Right forelimb (tissue), 1 donor: ENCODE measurements at regions not wholly inside any gene's neighbourhood (a gene's known extent, or its start where the extent isn't known, plus 50 kb on each side); places are given as distances from the start of the nearest gene placed in this dataset.

ENCODE experiments used
- DNase-seq: peaks from one replicate; pipeline ENCODE4 v3.0.0-alpha.2; 2018

DNA sequence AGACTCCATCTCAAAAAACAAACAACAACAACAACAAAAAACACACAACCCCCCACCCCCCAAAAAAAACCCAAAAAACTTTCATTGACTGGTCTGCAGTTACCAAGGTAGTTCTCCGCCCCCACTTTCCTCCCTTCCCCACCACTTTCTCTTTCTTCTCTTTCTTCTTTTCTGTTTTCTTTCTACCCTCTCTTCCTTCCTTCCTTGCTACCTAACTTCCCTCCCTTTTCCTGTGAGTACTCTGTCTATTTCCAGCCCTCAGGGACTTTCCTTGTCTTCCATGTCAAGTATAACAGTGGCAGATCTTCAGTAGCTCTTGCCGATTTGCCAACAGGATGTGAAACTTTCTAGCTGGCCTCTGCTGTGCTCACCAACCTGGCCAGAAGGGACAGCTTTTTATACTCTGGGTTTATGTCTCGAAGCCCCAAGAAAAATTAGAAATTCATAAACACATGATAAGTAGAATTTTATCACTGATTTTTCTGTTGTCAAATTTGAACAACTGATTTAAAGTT lies 399.5 kb downstream of the QKI start:
- DNase-seq, result no peak

DNA sequence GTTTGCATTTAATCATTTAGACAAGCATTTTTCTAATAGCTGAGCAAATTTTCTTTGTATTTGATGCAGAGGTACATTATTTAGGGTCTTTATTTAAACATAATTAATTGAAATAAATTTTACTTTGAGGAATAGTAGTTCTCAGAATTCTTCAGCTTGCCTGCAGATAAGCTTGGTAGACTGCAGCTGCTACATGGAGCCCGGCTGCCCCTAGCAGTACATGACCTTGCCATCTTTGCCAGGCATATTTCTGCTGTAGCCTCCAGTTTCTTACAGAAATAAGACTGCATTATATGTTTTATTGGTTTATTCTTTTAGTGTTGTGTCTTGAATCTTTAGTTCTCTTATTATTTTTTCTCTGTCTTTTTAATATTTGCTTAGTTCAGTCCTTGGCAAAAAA lies 396.8 kb downstream of the QKI start:
- DNase-seq, result no peak

- DNase-seq, result no peak
These were observed 394.8 kb downstream of the QKI start for GRCh38 chr6:163809364-163809763.

DNA sequence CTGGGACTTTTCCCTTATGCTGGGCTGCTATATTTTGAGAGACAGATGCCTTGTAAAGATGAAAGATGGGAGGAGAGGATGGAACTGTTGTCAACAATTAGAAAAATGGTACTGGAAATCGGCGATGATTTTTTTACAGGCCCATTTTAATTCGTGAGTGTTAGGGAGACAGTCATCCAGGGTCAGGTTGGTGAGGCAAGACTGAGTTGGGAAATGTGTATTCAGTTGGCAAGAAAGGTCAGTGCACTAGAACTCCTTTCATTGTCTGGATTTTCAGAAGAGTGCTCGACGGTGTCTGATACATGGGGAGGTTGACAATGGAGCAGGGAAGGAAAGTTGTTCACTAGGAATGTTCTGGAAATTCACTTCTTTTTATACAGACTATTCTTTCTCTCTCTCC lies 394.4 kb downstream of the QKI start:
- no peak for DNase-seq

GRCh38 chr6:163808231-163808630 lies 393.7 kb downstream of the QKI start:
- no peak for DNase-seq

DNA sequence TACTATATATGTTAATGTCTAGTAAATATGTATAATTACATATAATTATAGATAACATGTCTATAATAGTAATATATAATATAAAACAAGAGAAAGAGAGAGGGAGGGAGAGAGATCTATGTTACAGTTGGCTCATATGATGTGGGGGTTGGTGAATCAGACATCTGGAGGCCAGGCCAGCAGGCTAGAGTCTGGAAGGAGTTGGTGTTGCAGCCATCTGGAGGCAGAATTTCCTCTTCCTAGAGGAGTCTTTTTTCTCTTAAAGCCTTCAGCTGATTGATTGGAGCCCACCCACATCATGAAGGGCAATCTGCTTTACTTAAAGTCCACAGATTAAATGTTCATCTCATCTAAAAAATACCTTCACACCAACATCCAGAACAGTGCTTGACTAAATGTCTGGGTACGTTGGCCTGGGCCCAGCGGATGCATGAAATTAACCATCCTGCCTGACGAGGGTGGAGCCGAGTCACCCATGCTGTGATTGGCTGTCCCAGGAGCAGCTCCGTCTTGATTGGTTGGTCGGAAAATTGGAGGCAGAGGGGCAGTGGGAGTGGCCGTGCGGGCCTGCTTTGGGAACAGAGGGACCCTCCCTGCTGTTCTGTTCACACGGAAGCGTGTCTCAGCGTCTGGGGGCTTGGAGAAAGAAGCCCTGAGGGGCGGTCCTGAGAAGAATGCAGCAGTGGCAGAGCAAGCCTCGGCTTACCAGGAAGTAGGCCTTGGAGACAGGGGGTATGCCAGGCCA lies 392.4 kb downstream of the QKI start:
- no peak for DNase-seq

- no peak for DNase-seq
These were observed 390.5 kb downstream of the QKI start for GRCh38 chr6:163804991-163805390.

DNA sequence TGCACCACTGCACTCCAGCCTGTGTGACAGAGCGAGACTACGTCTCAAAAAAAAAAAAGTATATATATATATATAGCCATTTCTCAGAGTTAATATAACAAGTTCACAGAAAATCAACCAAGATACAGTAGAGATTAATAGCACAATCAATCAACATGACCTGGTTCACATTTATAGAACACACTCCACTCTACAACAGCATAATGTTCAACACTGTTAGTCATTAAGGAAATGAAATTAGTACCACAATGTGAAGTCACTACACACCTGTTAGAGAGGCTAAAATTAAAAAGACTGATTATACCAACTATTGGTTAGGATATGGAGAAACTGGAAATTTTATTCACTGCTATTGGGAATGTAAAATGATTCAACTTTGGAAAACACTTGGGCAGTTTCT lies 387.7 kb downstream of the QKI start:
- DNase-seq, result no peak

DNA sequence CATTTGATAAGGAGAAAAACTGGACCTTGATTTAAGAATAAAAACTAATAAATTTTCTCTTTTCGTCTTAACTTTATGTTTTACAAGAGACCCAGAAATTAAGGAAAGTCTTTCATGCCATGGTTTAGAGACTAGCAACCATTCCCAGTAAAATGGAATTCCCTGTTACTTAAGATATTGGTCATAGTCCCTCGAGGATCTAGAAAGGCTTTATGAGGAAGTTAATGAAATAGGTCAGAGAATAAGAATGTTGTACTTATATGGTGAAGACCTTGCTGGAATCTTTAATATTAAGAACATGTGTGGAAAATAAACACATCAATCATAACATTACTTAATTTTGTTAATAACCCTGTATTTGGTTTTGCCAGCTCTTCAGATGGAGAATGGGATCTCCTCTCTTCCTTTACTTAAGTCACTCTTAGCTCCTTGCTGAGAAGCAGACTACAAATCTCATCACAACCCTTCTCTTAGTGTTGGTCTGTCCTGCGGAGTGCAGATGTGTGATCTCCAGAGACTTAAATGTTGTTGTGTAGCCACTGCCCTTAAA lies 382.9 kb downstream of the QKI start:
- DNase-seq, result no peak

GRCh38 chr6:163793011-163793983 lies 378.8 kb downstream of the QKI start:
- no peak for DNase-seq

GRCh38 chr6:163790266-163790840 lies 375.8 kb downstream of the QKI start:
- DNase-seq, result no peak

DNA sequence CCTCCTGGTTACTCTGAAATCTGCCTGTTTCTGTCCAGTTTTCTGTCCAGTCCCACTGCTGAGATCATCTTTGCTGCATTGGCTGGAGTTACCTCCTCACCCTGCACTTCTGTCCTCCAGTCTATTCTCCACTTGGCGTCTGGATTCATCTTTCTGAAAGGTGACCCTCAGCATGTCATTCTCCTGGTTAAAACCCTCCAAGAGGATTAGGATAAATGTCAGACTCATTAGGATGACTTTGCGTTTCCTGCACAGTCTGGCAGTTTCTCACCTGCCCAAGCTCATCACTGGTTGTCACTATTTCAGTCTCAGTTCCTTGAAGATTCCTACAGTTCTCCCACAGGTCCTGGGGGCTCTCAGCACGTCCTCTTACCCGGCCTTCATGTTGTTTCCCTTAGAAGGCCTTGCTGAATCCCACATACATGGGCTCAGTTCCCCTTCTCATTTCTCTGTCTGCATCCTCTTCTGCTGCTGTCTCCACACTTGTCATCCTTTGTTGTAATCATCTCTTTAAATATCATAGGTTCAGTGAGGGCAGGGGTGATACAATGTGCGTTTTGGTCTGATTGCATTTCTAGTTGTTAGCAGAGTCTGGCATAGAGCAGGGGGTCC lies 374.8 kb downstream of the QKI start:
- DNase-seq, result no peak

DNA sequence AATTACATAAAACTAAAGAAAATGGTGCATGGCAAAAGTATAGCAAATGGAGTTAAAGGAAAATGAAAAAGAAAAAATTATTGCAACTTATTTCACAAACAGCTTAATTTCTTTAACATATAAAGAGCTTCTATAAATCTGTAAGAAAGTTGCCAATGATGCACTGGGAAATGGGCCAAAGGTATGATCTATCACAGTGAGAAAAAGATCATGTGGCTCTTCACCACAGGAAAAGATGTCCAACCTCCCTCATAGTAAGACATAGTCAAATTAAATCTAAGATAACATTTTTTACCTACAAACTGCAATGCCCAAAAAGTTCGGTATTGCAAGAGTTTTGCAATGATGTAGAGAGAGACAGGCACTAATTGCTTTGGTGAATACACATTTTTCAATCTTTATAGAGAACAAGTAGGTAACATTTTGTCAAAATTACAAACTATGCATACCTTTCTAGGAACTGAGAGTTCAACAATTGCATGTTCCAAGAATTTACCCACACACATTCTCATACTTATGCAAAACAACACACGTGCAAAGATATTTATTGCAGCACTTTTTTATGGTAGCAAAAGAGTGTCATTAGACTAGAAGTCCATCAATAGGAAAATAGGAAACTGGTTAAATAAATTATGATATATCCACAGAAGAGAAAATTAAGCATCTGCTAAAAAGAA lies 372.6 kb downstream of the QKI start:
- DNase-seq, result no peak

- DNase-seq, result no peak
These were observed 368.0 kb downstream of the QKI start for GRCh38 chr6:163782436-163783003.

GRCh38 chr6:163780994-163781393 lies 366.5 kb downstream of the QKI start:
- peak; percentile 88 for DNase-seq

- DNase-seq, result no peak
These were observed 365.3 kb downstream of the QKI start for GRCh38 chr6:163779727-163780284.

- DNase-seq, result no peak
These were observed 363.2 kb downstream of the QKI start for GRCh38 chr6:163777716-163778115.

DNA sequence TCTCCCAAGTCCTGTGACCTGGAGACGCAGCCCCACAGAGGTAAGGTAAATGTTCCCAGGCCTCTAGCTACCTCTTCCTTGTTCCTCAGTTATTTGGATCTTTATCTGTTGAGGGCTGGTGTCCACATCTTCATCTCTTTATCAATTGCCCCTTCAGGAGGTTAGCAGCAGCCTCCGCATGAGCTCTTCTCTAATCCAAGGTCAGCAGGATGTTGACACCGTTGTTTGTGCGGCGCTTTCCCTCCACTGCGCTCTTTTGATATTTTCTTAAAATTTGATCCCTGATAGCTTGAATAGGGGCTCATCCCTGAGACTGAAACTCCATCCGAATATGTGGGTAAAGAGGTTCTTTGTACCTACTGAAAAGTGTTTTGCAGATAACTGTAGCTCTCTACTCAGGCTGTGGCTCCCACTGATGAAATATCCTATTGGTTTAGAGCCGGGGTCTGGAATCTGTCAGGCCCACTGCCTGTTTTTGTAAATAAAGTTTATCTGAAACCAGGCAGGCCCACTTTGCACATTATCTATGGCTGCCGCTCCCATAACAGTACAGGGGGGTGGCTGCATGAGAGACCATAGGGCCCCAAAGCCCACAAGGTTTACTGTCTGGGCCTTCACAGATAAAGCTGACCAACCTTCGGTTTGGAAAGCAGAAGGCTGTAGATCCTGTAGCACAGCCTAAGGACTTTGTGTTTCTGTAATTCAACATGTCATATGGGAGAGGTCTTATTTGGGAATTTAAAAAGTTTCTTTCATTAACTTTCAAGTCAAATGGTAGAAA lies 362.6 kb downstream of the QKI start:
- DNase-seq, result no peak

- no peak for DNase-seq
These were observed 361.8 kb downstream of the QKI start for GRCh38 chr6:163776196-163776905.

DNA sequence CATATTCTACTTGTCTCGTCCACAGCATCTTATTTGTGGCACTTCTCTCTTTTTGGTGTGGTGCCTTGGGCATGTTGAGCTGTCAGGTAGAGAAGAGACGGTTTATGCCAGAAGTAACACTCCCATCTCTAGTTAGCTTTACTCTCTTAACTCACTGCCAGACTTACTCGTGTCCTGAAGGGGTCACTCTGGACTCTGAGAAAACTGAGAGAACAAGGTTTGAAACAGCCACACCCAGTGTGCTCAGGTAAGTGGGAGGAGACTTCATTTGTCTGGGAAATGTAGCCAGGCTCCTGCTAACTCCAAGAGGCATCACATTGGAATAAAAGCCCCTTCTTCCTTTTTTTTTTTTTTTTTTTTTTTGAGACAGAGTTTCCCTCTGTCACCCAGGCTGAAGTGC lies 360.8 kb downstream of the QKI start:
- no peak for DNase-seq
